GM21576 (cell line): ENCODE measurements at regions not wholly inside any gene's neighbourhood (a gene's known extent, or its start where the extent isn't known, plus 50 kb on each side); places are given as distances from the start of the nearest gene placed in this dataset.
"Not testable (repeated sequence)": the region's sequence is repeated elsewhere in the genome, so short reads cannot be mapped to it uniquely, and the experiment has no call there.

Source experiments
- ATAC-seq: cut with Tn5 transposase; IDR thresholded peaks from one replicate; pipeline ENCODE4 v1.9.1; 2021; ENCODE audit warnings: mild to moderate bottlenecking, moderate library complexity; ENCODE audit not compliant: unreplicated experiment

DNA sequence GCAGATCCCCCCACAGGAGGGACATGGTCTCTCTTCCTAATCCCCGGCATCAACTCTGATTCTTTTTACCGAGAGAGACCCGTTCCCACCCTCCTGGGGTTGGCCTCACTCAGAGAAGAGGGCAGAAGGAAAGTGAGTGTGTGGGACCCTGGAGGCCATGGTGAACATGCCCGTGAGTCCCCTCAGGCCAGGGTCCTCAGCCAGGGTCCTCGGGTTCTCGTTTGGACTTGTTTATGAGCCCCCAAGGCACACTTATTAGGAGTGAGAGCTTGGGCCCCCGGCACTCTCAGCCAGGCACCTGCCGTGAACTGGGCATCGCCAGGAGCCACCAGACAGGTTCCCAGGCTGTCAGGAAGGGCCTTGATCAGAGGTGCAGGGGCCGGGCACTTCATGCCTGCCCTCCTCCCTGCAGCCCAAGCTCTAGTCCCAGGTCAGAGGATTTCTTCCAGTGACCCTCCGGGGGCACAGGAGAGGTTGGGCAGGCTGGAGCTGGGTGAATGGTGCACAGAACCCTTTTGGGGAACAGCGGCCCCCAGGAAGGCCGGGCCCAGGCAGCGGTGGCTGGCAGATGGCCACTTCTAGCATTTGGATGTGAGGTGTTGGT lies 122.6 kb downstream of the CRYAA start:
- ATAC-seq = no peak

DNA sequence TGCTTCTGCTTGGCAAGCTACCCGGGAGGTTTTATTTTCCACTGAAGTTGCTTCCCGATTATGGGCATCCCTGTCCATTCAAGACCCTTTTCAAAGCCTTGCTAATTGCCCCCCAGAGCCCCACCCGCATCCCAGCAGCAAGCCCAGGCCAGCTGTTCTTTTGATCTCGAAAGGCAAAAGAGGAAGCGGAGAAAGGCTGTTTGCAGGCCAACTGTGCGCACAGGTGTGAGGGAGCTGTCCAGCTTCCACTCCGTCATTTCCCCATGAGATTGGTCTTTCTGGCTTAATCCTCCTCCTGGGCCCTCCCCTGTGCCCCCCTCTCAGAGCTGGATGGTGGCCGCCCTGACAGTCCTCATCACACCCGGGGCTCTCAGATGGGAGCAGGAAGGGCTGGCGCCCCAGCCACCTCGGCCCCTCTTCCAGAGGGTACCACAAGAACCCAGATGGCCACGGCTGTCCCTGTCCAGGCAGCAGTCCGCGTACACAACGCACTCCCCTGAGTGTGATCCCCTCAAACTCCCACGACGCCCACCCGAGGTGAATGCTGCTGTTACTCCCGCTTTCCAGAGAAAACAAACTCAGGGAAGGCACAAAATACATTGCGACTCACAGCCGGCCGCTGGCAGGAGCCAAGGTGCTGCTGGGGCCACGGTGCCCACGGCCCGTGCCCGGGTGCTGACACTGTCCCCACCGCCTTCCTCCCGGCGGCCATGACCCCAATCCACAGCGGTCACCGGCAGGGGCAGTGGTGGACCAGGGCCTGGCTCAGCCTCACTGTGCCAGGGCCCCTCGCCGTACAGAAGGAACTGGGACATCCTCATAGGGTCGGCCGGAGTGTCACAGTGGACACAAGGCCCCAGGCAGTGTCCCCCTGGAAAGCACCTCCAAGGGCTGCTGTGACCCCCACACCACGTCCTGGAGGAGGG lies 121.9 kb downstream of the CRYAA start:
- ATAC-seq = no peak

- ATAC-seq = no peak
These were observed 121.2 kb downstream of the CRYAA start for GRCh38 chr21:43289966-43290365.

GRCh38 chr21:43289442-43289841 lies 120.6 kb downstream of the CRYAA start:
- ATAC-seq = no peak

DNA sequence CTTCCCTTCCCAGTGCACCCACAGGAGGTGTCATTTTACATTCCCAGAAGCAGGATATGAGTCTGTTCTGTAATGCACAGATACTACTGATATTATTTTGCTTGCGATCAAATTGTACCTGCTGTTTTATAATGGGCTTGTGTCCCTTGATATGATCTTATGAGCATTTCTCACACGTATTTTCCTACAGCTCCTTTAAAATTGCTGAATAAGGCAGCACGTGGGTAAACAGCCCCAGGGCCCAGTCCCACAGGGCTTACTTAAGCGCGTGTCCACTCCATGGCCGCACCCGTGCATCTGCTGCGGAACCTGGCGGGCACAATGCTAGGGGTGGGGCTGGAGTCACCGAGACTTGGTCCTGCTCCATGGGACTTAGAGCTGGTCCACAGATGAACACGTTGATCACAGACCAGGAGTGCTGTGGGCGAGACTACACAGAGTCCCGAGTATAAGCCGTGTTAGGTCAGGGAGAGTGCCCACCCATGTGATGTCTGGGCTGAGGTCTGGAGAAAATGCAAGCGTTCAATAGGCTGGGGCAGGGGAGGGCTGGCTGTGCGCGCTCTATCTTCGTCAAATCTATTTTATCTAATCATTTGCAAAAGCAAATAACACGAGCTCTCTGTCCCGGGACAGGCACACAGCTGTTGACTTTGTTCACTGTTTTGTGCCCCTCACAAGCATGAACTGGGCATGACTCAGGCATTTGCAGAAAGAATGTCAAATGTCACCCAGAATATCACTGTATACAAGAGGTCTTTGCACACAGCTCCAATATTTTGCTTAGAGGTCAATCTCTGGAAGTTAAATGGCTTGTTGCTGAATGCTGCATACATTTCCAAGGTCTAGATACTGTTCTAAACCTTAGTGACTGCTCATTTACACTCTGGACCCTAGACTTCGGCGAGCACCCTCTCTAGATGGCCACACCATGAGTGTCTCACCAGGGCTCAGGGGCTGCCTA lies 119.3 kb downstream of the CRYAA start:
- ATAC-seq = no peak

GRCh38 chr21:43287111-43287760 lies 118.4 kb downstream of the CRYAA start:
- no peak for ATAC-seq

- ATAC-seq = no peak
These were observed 117.4 kb downstream of the CRYAA start for GRCh38 chr21:43286196-43286595.

GRCh38 chr21:43284700-43285099 lies 115.9 kb downstream of the CRYAA start:
- ATAC-seq = no peak

- no peak for ATAC-seq
These were observed 115.4 kb downstream of the CRYAA start for GRCh38 chr21:43284238-43284637.

DNA sequence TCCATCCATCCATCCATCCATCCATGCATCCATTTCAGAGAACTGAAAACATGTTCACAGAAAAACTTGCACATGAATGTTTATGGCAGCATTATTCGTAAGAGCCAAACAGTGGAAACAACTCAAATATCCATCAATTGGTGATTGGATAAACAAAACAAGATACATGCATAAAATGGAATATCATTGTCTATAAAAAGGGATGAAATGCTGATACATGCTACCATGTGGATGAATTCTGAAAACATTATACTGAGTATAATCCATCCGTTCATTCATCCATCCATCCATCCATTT lies 115.1 kb downstream of the CRYAA start:
- ATAC-seq = not testable (repeated sequence)

- no peak for ATAC-seq
These were observed 114.5 kb downstream of the CRYAA start for GRCh38 chr21:43283136-43283924.

DNA sequence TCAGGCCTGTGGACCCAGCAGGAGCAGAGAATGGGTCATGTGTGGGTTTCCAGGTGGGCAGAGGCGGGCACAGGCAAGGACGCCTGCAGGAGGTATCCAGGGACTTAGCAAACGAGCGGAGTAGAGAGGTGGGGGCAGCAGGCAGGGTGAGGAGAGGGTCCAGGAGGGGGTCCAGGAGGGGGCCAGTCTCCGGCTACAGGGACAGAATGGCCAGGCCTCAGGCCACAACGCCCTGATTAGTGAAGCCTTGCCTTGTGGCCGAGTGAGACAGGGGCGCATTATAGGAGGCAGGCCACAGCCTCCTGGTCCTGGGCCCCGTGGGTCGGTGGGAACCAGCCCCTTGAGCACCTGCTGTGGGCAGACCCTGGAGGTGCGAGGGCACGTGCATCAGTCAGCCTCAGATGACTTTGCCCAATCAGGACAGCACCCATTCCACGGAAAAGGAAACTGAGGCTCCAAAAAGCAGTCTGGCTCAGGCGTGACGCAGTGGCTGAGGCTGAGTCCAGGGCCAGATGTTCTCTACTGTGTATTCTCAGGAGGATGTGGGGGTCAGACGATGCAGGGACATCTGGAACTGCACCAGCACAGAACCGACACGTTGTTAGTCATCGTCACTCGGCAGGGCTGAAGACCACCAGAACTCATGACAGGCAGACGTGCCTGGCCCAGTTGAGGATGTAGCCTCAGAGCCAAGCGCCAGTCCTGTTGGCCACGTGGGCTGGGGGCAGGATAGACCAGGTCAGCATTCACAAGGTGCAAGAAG lies 113.7 kb downstream of the CRYAA start:
- ATAC-seq = no peak

DNA sequence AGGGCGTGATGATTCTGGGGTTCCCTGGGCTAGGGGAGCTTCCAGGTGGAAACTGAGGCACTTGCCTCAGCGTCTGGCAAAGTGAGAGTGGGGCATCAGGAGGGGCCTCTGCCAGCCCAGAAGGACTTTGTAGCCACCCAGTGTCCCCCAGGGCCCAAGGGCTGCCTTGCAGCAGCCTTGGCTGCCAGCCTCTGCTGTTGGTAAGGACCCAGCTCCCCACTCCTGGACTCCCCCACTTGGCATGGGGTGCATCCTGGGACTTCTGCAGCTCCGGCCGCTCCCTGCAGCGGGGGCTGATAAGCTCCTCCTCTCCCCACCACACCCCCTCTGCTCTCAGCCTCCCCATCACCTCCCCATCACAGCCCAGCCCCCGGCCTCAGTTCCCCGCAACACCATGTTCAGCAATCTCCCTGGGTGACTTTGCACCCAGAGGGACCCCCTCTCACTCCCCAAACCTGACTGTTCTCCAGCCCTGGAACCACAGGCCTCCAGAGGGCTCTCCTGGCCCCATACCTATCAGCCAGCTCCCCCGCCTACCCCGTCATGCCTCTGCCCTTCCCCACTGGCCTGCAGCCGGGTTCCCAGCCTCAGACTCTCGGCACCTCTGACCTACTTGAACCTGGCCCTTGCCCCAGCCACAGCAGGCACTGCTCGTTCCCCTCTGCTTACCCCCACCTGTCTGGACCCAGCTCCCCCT lies 113.0 kb downstream of the CRYAA start:
- ATAC-seq = no peak

- no peak for ATAC-seq
These were observed 112.3 kb downstream of the CRYAA start for GRCh38 chr21:43280949-43281633.

GRCh38 chr21:43279578-43279894 lies 110.7 kb downstream of the CRYAA start:
- ATAC-seq = no peak

DNA sequence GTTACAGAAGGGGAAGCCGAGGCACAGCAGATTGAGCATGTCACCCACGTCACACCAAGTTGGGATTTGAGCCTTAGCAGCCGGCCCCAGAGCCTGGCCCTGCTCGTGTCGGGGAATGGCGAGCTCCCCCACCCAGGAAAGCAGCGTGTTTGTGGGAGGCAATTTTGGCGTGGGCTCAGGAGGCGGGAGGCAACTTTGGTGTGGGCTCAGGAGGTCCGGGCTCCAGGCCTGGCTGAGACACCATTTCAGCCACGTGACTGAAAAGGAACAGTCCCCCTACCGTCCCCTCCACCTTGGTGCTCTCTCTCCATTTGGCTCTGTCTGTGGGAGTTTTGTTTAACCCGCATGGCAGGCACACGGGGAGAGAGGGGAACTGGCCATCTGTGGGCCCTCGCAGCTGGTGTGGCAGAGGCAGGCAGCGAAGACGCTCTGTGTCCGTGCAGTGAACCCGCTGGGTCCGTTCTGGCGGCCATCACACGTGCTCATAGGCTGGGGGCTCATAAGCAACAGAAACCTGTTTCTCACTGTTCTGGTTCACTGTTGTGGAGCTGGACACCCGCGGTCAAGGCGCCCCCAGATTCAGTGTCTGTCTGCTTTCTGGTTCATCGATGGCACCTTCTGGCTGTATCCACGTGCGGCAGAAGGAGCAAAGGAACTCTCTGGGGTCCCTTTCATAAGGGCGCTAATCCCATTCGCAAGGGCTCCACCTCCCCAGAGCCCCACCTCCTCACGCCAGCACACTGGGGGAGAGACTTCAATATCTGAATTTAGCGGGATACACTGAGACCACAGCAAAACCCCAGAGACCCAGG lies 110.2 kb downstream of the CRYAA start:
- ATAC-seq = no peak

DNA sequence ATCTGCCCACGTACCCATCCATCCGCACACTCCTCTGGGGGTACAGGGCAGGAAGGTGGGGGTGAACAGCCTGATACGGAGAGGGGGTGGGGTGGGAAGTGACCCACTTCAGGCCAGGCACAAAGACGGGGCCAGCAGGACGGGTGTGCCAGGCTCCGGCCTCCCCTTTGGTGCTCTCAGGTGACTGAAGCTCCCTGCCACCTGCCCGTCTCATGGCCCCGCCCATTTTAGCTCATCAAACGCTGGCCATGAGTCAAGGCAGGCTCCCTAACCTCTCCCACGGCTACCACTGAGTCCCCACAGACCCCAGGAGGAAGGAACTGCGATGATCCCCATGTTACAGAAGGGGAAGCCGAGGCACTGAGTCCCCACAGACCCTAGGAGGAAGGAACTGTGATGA lies 109.6 kb downstream of the CRYAA start:
- ATAC-seq = no peak
